Kidney epithelial cell (primary cell): ENCODE measurements at regions not wholly inside any gene's neighbourhood (a gene's known extent, or its start where the extent isn't known, plus 50 kb on each side); places are given as distances from the start of the nearest gene placed in this dataset.

ENCODE experiments used
- DNase-seq: peaks from one replicate; pipeline ENCODE4 v3.0.0-alpha.2; 2010; ENCODE audit warnings: low read depth
- H3K27me3 ChIP-seq: 2 replicates; pipeline ENCODE4 v1.6.0; 2011; ENCODE audit warnings: low read length; ENCODE audit not compliant: control insufficient read depth, insufficient read depth
- H3K36me3 ChIP-seq: 2 replicates; pipeline ENCODE4 v1.5.1; 2011; ENCODE audit warnings: low read length; ENCODE audit not compliant: control insufficient read depth, insufficient read depth
- H3K4me3 ChIP-seq: 2 replicates; pipeline ENCODE4 v1.5.1; 2011; ENCODE audit warnings: low read depth, mild to moderate bottlenecking, control low read depth, low read length
- TF ChIP-seq, protein P1 (sequence below): IDR thresholded peaks from 2 replicates; pipeline ENCODE4 v1.5.1; 2011; ENCODE audit warnings: mild to moderate bottlenecking, moderate library complexity, low read length, control low read depth, inconsistent platforms; ENCODE audit not compliant: insufficient read depth, poor library complexity, severe bottlenecking

DNA sequence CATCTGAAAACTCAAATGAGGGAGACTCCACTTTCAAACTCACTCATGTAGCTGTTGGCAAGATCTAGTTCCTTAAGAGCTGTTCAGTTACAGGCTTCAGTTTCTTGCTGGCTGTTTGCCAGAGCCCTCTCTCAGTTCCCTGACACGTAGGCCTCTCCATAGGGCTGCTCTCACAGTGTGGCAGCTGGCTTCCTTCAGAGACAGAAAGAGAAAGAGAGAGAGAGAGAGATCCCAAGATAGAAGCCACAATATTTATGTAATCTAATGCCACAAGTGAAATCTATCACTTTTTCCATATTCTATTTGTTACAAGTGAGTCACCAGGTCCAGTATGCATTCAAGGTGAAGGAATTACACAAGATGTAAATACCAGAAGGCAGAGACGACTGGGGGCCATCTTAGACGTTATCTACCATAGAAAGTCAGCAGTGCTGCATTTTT, 168.8 kb downstream of the RCN1 start:
- Histone ChIP-seq H3K27me3 (no peaks in the 10 kb centered on the region), H3K36me3 (no peaks in the 10 kb centered on the region), H3K4me3 (no peak overlapping the region)
- TF ChIP-seq, protein P1, sequence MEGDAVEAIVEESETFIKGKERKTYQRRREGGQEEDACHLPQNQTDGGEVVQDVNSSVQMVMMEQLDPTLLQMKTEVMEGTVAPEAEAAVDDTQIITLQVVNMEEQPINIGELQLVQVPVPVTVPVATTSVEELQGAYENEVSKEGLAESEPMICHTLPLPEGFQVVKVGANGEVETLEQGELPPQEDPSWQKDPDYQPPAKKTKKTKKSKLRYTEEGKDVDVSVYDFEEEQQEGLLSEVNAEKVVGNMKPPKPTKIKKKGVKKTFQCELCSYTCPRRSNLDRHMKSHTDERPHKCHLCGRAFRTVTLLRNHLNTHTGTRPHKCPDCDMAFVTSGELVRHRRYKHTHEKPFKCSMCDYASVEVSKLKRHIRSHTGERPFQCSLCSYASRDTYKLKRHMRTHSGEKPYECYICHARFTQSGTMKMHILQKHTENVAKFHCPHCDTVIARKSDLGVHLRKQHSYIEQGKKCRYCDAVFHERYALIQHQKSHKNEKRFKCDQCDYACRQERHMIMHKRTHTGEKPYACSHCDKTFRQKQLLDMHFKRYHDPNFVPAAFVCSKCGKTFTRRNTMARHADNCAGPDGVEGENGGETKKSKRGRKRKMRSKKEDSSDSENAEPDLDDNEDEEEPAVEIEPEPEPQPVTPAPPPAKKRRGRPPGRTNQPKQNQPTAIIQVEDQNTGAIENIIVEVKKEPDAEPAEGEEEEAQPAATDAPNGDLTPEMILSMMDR: no peak
- DNase-seq: no peak

DNA sequence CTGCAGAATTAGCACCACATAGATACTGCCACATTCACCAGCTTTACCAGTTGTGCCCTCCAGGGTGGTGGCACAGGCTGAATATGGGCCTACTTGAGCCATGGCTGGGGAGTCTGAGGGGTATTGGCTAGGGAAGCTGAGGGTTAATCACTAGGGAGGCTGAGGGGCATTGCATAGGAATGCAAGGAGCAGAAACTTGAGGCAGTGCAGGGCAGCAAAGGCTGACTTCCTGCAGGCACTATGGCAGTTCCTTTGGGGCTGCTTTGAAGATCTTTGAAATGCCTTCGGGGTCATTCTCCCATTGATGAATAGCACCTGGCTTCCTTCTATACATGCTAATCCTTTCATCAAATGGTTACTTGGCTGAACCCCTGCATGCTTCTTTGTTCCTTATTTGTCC, 171.5 kb downstream of the RCN1 start:
- DNase-seq: no peak
- Histone ChIP-seq H3K27me3 (no peaks in the 10 kb centered on the region), H3K36me3 (no peaks in the 10 kb centered on the region), H3K4me3 (no peak overlapping the region)
- TF ChIP-seq, protein P1: no peak

DNA sequence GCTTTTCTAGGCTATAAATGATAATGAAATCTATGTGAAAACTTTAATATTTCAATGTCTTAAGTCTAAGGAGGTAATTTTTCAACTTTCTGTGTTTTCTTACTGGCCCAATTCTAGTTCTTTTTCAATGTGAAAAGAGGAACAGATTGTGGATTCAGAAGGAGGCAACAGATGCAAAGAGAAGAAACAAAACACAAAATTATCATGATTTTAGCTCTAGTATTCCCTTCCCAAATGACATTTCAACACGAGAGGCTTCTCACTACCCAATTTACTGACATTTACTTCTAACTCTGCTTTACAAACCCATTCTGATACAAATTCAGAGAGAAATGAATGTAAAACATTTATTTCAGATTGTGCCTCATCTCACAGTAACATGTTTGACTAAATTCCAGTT, 169.4 kb downstream of the WT1 start:
- TF ChIP-seq, protein P1: no peak
- DNase-seq: no peak
- Histone ChIP-seq H3K27me3 (no peaks in the 10 kb centered on the region), H3K4me3 (no peak overlapping the region), H3K36me3 (no peaks in the 10 kb centered on the region)

DNA sequence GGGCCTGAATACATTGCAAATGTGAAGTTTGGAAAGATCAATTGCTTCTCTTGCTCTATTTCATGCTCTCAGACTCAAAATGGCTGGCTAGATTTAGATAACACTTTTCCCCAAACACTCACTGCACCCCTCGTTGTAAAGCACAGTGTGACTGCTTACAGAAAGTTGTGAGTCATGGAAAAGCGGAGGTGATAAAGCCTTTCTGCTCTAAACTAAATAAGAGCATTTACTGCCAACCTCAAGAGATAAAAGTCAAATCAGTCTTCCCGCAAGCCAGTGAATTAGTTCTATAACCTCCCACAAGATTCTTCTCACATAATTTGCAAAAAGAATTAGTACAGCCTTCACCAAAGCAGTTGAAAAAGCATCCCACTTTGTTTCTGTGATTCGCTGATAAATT, 168.7 kb downstream of the WT1 start:
- DNase-seq: no peak
- no peaks in the 10 kb centered on the region for H3K36me3 ChIP-seq
- TF ChIP-seq, protein P1: no peak
- no peaks in the 10 kb centered on the region for H3K27me3 ChIP-seq
- no peak overlapping the region for H3K4me3 ChIP-seq

DNA sequence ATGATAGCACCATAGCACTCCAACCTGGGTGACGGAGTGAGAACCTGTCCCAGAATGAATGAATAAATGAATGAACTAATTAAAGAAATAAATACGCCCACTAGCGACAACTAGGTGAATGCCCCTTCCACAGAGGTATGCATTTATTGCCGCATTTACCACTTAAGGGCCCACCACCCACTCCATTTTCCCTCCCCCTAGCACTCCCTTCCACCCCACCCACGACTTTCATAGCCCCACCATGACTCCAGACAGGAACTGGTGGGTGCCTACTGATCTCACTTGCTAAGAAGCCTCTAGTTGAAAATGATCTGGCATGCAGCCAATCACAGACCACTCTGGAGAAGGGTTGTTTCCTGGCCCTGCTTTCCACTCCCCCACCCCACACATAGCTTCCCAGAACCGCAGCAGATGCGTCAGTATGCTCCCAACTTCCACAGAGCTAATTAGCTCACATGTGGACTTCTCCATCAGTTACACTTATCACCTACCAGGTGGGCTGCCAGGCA, 167.6 kb downstream of the WT1 start:
- no peaks in the 10 kb centered on the region for H3K27me3 ChIP-seq
- H3K4me3 ChIP-seq: no peak overlapping the region
- H3K36me3 ChIP-seq: no peaks in the 10 kb centered on the region
- no peak for DNase-seq
- TF ChIP-seq, protein P1: no peak

DNA sequence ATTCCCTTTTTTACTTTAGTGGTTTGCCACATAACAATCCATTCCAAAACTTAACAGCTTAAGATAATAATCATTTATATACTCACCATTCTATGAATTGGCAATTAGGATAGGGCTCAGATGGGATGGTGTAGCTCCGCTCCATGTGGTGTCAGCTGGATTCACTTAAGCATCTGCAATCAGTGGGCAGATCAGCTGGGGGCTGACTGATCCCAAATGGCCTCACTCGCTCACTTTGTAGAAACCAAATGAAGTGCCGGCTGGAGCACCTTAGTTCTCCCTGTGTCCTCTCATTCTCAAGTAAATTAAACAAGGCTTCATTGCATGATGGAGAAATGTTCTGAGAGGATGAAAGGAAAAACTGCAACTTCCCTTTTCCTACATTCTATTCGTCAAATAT, 161.4 kb downstream of the WT1 start:
- Histone ChIP-seq H3K4me3 (no peak overlapping the region), H3K27me3 (no peaks in the 10 kb centered on the region), H3K36me3 (no peaks in the 10 kb centered on the region)
- TF ChIP-seq, protein P1: no peak
- no peak for DNase-seq
